NCI-H2029 (cell line): ENCODE measurements at regions not wholly inside any gene's neighbourhood (a gene's known extent, or its start where the extent isn't known, plus 50 kb on each side); places are given as distances from the start of the nearest gene placed in this dataset.
A peak's percentile ranks its signal among the peaks of the same experiment; 100 is the strongest.

Experiments used
- DNase-seq: peaks from one replicate; lab custom pipeline; 2025; lab: John Stamatoyannopoulos, UW

DNA sequence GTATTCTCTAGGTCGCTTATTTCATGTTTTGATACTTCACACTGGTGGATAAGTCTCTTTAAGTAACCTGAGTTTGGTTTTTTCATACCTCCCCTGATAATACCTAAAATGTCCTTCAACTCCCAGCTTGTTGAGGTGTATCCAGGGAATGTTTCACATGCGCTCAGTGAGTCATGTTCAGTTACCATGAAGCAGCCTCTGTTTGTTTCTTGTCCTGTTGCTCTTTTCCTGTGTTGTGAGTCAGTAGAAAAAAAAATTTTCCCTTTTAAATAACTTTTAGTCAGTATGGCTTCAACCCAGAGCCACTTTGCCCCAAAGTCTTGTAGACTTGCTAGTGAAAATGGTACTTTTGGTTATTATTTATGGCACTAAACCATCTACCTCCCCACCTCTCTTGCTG, 278.4 kb upstream of the ZPLD1 start:
- DNase-seq = no peak

DNA sequence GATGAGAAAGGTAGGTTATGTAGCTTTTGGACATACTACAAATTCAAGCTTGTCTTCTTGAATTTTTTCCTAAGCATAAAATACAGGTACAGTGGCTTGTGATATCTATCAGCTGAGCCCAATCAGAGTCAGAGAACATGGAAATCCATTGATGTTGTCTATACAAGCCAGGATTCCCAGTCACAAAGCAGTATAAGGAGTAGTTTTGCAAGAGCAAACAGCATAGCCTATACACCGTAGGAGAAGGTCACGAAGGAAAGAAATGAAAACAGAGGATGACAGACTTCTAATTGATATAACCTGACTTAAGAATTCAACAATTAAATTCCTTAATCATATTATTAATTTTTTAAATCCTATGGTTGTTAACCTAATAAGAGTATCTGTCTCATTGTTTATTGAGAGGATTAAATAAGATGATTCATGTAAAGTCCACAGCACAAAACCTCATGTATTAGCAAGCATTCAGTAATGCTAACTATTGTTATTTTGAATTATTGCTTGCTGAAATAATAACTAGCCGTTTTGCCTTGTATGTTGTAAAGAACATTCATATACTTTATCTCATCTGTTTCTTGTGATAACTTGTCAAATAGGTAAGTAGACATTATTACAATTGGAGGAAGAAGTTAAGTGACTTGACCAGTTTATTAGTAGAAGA, 276.6 kb upstream of the ZPLD1 start:
- DNase-seq = no peak

DNA sequence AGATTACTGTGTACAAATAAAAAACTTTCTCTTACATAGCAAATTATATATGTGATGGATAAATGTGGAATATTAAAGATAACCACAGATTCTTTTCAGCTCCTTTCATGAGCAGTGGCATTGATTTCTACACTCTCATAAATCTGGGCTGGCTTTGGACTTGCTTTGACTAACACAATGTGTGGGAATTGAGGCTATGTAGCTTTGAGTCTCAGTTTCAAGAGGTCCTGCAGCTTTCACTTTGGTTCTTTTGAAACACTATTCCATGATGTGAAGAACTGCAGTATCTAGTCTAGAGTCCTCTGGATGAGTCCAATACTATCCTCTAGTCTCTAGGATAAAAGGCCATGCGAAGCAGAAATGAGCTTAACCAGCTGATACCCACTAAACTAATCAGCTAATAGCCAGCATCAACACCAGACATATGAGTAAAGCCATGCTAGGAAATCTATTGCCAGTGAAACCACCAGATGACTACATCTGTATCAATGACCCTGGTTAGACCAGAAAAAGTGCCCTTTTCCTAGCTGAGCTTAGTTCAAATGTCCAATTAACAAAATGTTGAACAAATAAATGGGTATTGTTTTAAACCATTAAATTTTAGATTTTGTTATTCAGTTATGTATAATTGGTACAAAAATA, 274.9 kb upstream of the ZPLD1 start:
- no peak for DNase-seq

DNA sequence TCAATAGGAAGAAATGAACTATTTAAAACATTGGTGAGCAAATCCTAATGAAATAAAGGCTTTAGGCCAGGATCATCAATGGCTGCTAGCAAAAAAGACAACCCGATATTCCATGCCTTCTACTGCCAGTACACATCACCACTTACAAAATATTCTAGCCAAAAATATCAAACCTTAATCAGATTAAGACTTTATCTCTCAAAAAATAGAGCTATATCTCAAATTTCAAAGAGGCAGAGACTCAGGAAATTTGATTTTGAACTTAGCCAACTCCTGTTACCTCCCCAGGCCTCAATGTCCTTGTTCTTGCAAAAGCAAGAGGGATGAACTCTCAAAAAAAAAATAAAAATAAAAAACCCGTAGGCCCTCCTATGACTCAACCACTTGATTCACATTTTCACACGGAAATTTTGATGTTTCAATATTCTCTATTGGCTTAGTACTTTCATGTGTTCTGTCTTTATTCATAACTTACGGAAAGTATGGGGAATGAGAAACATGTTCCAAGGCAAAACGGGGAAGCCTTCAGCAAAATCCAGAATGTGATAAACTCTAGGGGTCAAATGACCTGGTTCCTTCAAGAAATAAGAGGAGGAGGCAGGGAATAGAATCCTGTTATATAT, 273.3 kb upstream of the ZPLD1 start:
- no peak for DNase-seq

DNA sequence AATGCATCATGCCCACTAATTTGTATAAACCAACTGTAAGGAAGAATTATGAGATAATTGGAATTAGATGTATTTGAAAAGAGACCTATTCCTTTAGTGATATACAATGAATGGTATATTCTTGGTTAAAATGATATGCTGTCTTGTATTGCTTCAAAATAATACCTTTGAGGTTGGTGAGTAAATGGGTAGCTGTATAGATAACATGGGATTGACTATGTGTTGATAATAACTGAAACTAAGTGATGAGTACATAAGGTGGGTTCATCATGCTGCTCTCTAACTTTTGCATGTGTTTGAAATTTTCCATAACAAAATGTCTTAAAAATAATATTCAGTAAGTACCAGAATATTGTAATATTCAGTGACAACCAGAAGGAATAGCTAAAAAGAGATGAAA, 272.6 kb upstream of the ZPLD1 start:
- DNase-seq = no peak

DNA sequence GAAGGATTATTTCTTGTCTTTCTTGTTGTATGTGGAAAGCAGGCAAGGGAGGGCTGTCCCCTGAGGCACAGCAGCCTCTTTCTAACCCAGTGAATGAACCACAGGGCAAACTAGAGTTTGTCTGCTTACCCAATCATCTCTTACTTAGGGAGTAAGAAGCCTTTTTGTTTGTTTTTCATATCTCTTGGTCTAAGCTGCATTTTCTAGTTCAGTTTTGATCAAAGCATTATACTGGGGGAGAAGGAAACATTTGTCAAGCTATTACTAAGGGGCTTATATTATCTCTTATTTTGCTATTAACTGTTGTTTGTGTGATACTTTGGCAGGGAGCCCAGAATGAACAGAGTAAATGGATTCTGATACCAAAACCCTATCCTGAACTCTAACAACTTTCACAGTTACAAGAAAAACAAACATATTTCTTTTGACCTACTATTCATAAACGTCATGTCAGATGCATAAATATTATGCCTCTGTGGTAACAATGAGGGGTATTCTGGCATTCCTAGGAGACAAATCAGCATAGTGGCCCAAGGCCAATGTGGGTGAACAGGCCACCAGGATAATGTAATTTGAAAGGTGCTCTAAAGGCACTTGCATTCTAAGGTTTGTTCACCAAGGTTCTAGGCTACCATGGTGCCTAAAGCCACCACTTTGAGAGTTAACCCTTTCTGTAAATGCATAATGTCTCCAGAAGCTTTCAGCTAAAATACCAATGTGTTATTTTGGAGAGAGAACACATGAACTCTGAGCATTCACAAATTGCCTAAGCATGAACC, 271.6 kb upstream of the ZPLD1 start:
- DNase-seq = no peak

DNA sequence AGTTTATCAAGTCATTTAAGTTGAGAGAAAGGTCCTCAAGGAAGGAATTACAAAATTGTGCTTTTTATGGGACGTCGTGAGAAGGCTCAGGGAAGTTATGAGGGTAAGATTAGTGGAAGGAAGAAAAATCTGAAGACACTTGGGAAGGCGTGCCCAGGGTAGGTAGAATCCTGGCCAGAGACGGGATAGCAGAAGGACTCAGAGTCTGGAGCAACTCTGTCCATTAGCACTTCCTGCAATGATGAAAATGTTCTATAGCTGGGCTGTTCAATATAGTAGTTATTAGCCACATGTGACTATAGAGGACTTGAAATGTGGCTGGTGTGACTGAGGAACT, 271.0 kb upstream of the ZPLD1 start:
- DNase-seq = no peak

DNA sequence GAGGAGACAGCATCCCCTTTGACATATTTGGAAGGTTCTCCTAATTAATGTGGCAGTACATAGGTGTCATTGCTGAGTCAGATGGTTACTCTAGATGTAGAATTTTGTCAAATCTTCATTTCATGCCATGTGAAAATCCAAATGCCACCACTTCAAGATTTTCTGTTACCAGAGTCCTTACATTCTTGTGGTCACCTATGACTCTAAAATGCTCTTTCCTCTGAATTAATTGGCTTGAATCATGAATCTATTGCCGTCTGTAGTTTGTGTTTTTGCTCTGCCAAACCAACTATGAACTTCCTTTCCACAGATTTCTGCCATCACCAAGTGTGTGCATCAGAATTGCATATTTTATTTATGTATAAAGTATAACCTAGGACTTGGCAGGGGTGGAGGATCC, 269.4 kb upstream of the ZPLD1 start:
- DNase-seq = no peak

DNA sequence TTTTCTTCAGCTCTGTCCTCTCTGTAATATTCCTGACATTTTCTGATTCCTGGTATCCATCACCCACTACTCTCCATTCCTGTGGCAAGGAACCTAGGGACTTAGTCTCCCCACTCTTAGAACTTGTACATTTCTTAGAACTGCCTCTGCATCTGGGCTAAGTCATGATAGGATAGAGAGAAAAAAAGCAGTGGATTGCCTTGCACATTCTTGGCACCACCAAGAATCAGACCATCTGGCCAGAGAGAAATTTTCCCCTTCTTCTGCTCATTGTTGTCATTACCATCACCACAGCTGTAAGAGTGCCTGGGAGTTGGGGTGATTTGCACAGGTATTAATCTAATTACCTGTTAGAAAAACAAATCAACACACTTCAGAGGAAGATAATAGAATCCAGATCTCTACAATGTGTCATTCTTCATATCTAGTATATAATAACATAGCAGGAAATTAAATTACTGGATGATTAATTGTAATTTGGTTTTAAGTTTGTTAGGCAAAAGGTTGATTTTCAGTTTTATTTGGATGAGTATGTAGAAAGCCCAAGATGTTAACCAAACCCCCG, 264.8 kb upstream of the ZPLD1 start:
- no peak for DNase-seq

DNA sequence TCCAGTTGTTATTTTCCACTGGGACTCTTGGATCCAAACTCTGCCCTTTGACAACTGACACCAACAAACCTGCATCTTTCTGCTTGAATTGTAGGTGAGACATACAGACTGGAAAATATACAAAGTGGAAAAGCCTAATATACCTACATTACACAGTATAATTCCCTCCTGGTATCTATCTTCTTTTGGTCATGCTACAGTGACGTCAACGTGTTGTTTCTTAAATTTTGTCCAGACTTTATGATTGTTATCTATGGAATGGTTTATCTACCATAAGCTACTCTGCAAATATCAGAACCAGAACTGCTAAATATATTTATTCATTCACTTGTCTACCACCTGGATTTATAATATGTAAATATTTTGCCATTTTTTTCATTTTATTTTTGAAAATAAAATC, 264.3 kb upstream of the ZPLD1 start:
- DNase-seq = no peak

DNA sequence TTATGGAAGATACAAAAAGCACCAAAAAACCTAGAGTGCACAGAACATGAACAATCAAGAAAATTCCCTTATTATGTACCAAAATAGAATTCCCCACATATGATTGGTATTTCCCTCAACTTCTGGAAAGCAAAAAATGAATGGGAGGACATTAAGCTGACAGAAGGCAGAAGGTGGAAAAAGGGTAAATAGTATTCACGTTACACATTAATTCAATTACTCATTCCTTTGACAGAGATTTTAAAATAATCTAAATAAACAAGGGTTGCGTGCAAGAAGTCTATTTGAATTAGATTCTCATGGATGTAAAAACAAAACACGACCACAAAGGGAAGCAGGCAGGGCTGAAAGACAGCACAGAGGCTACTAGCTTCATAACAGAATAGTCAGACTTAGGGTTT, 260.5 kb upstream of the ZPLD1 start:
- no peak for DNase-seq

DNA sequence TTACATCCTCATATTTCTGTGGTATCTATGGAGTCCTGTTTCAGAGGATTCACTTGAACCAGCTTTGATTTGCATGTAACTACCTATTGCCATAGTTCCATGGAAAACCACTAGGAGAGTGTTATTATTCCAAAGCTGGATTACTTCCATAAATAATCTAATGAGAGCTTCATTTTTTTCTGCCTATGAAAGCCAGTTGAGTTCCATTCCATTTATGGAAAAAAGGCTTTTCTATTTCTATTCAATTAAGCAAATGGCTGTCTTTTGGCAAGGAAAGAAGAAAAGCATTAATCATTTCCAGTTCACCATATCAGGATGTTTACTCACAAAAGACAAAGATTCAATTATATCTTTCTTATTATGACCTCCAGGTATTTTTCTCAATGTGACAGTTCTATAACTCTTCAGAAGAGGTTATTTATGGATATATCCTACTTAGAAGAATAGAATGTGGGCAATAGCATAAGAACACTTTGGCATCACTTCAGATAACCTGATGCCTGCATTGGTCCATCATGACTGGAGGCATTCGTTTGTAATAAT, 259.9 kb upstream of the ZPLD1 start:
- no peak for DNase-seq

DNA sequence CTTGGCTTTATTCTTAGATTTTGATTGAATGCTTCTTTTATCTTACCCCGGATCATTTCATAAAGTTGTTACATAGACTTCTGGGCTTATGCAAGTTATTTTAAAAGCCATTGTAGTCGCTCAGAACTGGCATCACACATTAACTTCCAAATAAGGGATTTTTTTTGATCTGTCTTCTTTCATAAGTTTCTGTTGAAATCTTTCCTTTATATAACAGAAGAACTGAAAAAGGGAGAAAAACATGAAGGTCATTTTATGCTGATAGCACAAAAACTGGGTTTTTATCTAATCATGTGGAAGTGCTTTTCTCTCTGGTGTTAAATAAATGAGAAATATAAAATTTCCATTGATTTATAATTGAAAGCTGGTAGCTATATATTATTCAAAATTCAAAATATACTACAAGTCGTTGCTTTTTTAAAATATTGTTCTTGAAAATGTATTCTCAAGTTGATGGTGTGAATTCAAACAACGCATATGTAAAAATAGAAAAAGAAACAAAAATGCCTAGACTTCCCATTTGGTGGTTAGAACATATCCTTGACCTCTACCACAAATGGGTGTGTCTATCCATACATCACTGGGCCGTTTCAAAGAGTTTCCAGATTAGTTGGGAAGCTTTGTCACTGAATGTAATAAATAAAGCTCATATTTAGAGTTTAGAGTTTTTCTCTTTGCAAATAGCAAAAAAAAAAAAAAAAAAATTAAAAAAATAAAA, 258.3 kb upstream of the ZPLD1 start:
- no peak for DNase-seq

DNA sequence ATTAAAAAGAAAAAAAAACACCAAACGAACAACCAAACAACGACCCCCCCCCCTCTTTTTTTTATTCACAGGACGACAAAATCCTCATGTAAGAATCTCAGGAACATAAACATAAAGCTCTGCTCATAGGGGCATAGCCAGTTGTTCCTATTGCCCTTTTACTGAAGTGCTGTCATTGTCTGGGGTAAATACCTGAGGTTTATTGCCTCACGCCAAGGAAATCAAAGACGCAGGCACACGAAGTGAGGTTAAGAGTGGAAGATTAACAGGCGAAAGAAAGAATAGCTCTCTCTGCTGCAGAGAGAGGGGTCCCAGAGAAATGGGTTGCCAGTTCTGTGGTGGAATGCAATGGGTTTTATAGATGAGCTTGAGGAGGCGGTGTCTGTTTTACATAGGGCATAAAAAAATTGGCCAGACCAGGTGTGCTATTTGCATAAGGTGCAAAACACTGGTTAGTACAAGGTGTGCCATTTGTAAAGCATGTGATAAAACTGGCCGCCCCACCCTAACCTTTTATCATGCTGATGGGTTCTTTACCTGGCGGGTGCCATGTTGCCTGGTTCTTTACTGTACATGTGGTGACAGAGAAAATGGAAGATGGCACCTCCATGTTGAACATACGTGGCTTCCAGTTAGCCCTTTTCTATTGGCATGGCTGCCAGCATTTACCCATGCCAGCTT, 257.6 kb upstream of the ZPLD1 start:
- no peak for DNase-seq

DNA sequence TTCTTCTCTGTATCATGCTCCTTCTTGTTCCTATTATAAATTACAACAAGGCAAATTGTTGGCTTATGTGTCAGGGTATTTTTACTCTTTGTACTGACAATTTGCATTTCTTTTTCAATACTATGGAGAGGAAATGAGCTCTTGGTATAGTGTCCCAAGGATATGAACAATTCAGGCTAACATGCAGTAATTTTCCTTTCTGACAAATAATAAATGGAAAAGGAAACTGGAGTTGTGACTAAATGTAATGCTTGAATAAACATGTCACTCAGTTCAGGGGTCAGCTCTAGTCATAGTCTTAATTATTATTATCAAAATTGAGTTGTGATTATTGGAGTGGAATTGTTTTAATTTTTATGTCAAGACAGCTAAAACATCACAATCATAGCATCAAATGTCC, 256.0 kb upstream of the ZPLD1 start:
- no peak for DNase-seq

DNA sequence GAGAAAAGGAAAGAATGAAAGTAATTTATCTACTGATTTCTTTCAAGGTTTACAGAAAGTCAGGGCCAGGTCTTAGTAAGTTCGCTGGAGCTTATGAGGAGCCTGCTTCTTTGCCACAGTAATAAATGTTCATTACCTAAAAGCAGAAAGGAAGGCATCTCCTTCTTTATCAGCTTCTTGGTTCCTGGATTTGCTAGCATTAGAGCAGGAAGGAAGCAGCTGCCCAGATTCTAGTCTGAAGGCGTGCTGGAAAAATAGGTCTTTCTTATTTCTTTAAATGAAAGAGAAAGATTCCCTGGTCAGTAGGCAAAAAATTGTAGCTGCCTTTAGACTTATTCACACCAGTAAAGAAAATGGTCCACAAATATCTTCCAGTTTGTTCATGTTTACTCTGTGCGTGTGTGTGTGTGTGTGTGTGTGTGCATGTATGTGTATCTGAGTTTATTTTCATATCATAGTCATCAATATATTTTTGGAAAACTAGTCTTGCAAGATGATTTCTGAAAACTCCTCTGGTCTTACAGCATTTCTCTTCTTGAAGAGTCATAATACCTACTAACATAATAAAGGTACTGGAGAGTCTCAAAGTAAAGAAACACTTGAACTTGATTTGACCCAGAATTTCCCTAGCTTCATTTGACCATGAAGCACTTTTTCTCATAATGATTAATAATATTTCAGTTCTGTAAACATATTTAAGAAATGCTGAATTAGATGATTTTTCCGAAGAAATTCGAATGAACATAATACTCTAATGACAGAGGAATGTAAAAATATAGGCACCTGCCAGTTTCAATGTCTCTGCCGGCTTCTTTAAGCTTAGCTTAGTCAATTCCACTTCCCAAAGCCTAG, 255.3 kb upstream of the ZPLD1 start:
- DNase-seq = no peak

DNA sequence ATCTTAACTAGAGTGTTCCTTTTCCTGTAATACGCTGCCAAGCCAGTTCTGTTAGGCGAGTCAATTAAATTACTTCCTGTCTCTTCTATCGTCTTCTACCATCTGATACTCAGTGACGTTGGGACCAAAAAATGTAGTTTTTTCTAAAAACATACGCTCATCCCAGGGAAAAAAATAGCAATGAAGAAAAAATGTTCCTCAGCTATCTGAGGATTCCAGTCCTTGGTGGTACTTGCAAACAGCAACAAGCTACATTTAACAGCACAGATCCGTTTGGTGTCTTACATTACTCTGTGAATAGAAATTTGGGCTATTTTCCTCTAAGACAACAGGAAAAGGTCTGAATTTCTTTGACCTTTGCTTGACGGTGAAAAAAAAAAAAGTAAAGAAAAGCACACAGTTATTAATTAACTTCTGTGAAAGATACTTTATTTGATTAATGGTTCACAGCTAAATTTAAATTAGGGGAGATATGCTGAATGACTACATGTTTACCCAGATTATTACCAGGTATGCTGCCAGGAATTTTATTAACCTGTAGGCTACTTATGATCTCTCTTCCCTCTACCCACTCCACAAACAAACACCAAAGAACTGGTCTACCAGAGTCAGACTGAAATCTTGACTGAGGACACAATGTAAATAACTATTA, 254.4 kb upstream of the ZPLD1 start:
- DNase-seq = no peak

DNA sequence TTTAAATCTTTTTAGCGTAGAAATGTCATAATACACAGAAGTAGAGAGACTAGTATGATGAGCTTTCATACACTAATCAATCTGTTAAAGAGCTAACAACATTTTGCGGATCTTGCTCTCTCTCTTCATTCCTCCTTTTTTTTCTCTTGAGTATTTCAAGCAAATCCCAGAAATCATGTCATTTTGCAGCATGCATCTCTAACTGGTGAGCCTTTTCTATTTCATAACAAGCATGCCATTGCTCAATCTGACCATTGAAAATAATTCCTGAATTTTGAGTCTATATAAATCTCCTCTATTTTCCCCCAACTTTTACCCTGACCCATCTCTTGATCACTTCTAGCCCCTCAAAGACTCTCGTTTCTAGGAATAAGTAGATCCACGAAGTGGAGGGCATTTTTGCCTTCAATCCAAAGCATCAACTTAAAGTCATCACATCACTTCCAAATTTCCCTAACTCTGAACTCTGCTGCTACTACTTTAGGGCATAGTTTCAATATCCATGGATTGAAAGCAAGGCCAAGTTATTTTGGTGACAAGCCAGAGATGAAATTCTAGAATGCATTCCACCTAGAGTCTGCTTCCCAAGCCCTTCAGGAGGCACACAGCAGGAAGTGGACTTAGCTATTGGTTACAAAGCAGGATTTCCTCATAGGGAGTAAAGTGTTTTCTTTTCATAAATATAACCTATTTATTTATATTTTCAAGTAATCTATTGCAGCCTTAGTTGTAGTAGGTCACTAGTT, 253.5 kb upstream of the ZPLD1 start:
- peak; percentile 44 for DNase-seq

DNA sequence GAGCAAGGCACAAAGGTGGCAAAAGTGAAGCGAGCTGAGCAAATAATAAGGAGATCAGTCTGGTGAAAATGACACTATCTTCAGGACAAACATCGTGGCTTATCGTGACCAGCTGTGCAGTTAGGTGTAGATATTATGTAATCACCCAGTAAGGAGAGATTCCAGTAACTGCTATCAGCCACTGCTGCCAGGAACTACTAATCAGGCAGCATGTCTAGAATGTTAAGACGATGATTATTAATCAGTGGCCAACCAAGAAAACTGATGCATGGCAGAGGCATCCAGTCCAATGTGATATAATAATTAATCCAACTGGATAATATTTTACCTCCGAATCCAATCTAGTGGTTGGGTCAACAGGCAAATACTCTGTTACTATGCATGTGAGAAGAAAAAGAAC, 252.7 kb upstream of the ZPLD1 start:
- DNase-seq = no peak
